Neural cell (in vitro differentiated cells): ENCODE measurements at regions not wholly inside any gene's neighbourhood (a gene's known extent, or its start where the extent isn't known, plus 50 kb on each side); places are given as distances from the start of the nearest gene placed in this dataset.
A peak's percentile ranks its signal among the peaks of the same experiment; 100 is the strongest.

ENCODE experiments used
- EZH2 ChIP-seq: fragments of 200-600, 300-800 bp; shearing (Covaris generic), sonication (generic); IDR thresholded peaks from 2 replicates; pipeline ENCODE4 v1.6.1; 2014; ENCODE audit warnings: antibody characterized with exemption, low read length, borderline replicate concordance, mild to moderate bottlenecking; ENCODE audit not compliant: insufficient read depth, poor library complexity, severe bottlenecking
- POLR2AphosphoS5 ChIP-seq: IDR thresholded peaks from 2 replicates; pipeline ENCODE4 v1.6.1; 2012
- RAD21 ChIP-seq: fragments of 450-650 bp; conservative IDR thresholded peaks from 2 replicates; pipeline ENCODE4 v1.6.1; 2014; ENCODE audit warnings: antibody characterized with exemption, mild to moderate bottlenecking, moderate library complexity
- SMC3 ChIP-seq: fragments of 450-650 bp; conservative IDR thresholded peaks from 2 replicates; pipeline ENCODE4 v1.6.1; 2014; ENCODE audit warnings: antibody characterized with exemption, mild to moderate bottlenecking, moderate library complexity; ENCODE audit not compliant: poor library complexity
- TAF1 ChIP-seq: IDR thresholded peaks from 2 replicates; pipeline ENCODE4 v1.6.1; 2012; ENCODE audit warnings: low read depth
- TF ChIP-seq, protein P1 (sequence below): fragments of 450-650 bp; IDR thresholded peaks from 2 replicates; pipeline ENCODE4 v1.5.1; 2014; ENCODE audit warnings: antibody characterized with exemption, mild to moderate bottlenecking, moderate library complexity; ENCODE audit not compliant: poor library complexity, severe bottlenecking

DNA sequence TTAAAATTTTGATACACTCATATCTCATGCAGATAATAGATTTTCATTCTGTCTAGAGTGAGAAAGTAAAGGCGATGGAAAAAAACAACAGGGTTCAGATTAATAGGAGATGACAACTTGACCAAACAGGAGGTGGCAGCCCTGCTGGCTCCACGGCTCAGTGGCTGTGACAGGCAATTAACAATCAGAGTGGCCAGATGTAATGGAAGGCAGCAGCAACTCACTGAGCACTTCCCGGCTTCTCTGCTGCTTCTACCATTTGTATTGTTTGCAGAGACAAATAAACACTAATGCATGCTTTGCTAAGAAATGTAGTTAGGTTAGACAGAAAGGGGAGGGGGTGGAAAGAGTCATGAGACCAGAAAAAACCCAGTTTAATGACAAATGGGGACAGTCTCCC lies 473.0 kb upstream of the SLC10A2 start:
- TF ChIP-seq, protein P1, sequence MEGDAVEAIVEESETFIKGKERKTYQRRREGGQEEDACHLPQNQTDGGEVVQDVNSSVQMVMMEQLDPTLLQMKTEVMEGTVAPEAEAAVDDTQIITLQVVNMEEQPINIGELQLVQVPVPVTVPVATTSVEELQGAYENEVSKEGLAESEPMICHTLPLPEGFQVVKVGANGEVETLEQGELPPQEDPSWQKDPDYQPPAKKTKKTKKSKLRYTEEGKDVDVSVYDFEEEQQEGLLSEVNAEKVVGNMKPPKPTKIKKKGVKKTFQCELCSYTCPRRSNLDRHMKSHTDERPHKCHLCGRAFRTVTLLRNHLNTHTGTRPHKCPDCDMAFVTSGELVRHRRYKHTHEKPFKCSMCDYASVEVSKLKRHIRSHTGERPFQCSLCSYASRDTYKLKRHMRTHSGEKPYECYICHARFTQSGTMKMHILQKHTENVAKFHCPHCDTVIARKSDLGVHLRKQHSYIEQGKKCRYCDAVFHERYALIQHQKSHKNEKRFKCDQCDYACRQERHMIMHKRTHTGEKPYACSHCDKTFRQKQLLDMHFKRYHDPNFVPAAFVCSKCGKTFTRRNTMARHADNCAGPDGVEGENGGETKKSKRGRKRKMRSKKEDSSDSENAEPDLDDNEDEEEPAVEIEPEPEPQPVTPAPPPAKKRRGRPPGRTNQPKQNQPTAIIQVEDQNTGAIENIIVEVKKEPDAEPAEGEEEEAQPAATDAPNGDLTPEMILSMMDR: peak; percentile 35
- TF ChIP-seq POLR2AphosphoS5 (peak; percentile 53), SMC3 (peak; percentile 37), EZH2 (no peak), TAF1 (no peak), RAD21 (peak; percentile 52)
